Neural progenitor cell (in vitro differentiated cells): ENCODE measurements at regions not wholly inside any gene's neighbourhood (a gene's known extent, or its start where the extent isn't known, plus 50 kb on each side); places are given as distances from the start of the nearest gene placed in this dataset.

ENCODE experiments used
- EZH2 ChIP-seq: fragments of 200-600 bp; sonication (generic); IDR thresholded peaks from 2 replicates; pipeline ENCODE4 v1.6.1; 2017; ENCODE audit warnings: antibody characterized with exemption, mild to moderate bottlenecking, moderate library complexity
- TF ChIP-seq, protein P1 (sequence below): fragments of 200-600 bp; sonication (generic); IDR thresholded peaks from 2 replicates; pipeline ENCODE4 v1.5.1; 2017; ENCODE audit warnings: antibody characterized with exemption, mild to moderate bottlenecking

DNA sequence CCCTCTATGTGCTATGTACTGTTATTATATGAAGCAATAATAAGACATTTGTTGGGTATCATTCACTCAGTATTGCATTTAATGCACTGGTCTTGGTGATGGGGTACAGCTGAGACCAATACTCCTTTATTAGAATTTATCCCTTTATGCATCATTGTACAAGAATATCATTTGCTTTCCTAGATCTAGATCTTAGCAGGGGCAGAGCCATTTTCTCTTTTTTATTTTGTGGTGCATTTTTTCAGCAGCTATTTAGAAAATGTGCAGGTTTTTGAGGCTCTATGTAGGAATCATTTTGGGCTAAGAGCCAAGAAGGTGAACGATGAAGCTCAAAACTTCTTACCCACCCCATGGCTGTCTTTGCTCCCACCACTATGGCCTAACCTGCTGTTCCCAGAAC is 114.2 kb downstream of the OR2B2 start:
- TF ChIP-seq, protein P1, sequence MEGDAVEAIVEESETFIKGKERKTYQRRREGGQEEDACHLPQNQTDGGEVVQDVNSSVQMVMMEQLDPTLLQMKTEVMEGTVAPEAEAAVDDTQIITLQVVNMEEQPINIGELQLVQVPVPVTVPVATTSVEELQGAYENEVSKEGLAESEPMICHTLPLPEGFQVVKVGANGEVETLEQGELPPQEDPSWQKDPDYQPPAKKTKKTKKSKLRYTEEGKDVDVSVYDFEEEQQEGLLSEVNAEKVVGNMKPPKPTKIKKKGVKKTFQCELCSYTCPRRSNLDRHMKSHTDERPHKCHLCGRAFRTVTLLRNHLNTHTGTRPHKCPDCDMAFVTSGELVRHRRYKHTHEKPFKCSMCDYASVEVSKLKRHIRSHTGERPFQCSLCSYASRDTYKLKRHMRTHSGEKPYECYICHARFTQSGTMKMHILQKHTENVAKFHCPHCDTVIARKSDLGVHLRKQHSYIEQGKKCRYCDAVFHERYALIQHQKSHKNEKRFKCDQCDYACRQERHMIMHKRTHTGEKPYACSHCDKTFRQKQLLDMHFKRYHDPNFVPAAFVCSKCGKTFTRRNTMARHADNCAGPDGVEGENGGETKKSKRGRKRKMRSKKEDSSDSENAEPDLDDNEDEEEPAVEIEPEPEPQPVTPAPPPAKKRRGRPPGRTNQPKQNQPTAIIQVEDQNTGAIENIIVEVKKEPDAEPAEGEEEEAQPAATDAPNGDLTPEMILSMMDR, result no peak
- TF ChIP-seq EZH2, result no peak
